Mammary epithelial cell (primary cell): ENCODE measurements at regions not wholly inside any gene's neighbourhood (a gene's known extent, or its start where the extent isn't known, plus 50 kb on each side); places are given as distances from the start of the nearest gene placed in this dataset.

Experiments
- CTCF ChIP-seq, 2 donors: IDR thresholded peaks in 1 of 2; conservative IDR thresholded peaks in 1 of 2; 2 replicates each; pipeline ENCODE4 v1.5.1; 2011 to 2012; ENCODE audit warnings: inconsistent platforms in 2 of 2, low read length in 2 of 2, mild to moderate bottlenecking in 2 of 2, control low read depth in 1 of 2, low read depth in 1 of 2; ENCODE audit not compliant: insufficient read depth in 1 of 2; ENCODE audit errors: extremely low read depth in 1 of 2
- EZH2 ChIP-seq: IDR thresholded peaks from 2 replicates; pipeline ENCODE4 v1.6.1; 2012; ENCODE audit warnings: low read length, inconsistent platforms, borderline replicate concordance

GRCh38 chr14:88933191-88933590 is 108.7 kb downstream of the TTC8 start:
- TF ChIP-seq CTCF (conservative IDR thresholded peaks at IDR 0.05 in 1 of 2, IDR thresholded peaks at IDR 0.05 in 1 of 2; ENCODE audit: extremely low read depth in 1 of 2, insufficient read depth in 1 of 2, low read depth in 1 of 2, low read length in 2 of 2) (no peak), EZH2 (no peak)
